B cell (primary cell): ENCODE measurements at regions not wholly inside any gene's neighbourhood (a gene's known extent, or its start where the extent isn't known, plus 50 kb on each side); places are given as distances from the start of the nearest gene placed in this dataset.

Source experiments
- CTCF ChIP-seq: fragments of 200-600 bp; IDR thresholded peaks from one replicate; pipeline ENCODE4 v1.8.0; 2022; ENCODE audit warnings: antibody characterized with exemption, mild to moderate bottlenecking
- EZH2 ChIP-seq: IDR thresholded peaks from 2 replicates; pipeline ENCODE4 v1.6.1; 2012; ENCODE audit warnings: borderline replicate concordance, low read depth, mild to moderate bottlenecking, moderate library complexity, low read length; ENCODE audit not compliant: insufficient read depth, poor library complexity, severe bottlenecking

GRCh38 chr10:31708474-31708873 is 220.2 kb downstream of the ARHGAP12 start:
- TF ChIP-seq CTCF (no peak), EZH2 (no peak)
